T-helper 2 cell treated with Interferon-gamma antibody and Interleukin-4, amounts not matched to agents 100 ng/mL and 5 ng/mL, for 36 hours (primary cell): ENCODE measurements at regions not wholly inside any gene's neighbourhood (a gene's known extent, or its start where the extent isn't known, plus 50 kb on each side); places are given as distances from the start of the nearest gene placed in this dataset.
"Not testable (repeated sequence)": the region's sequence is repeated elsewhere in the genome, so short reads cannot be mapped to it uniquely, and the experiment has no call there.

Experiments
- intact Hi-C: fragments of 100-400 bp; cut with micrococcal nuclease; formaldehyde crosslinking; loops from one replicate; pipeline ENCODE4 v1.15.1; 2023

- intact Hi-C loops: no loop called here
Observed at GRCh38 chr4:79266136-79266535, 59.7 kb downstream of the NAA11 start.

GRCh38 chr4:79259242-79259641 lies 66.6 kb downstream of the NAA11 start:
- intact Hi-C loops: no loop called here

GRCh38 chr4:79258614-79259176 lies 67.2 kb downstream of the NAA11 start:
- intact Hi-C loops: no loop called here

GRCh38 chr4:79257953-79258613 lies 67.8 kb downstream of the NAA11 start:
- intact Hi-C loops: no loop called here

- intact Hi-C loops: no loop called here
Observed at GRCh38 chr4:79255793-79256192, 70.1 kb downstream of the NAA11 start.

- intact Hi-C loops: no loop called here
Observed at GRCh38 chr4:79253924-79254323, 71.9 kb downstream of the NAA11 start.

GRCh38 chr4:79253168-79253567 lies 72.7 kb downstream of the NAA11 start:
- intact Hi-C loops: no loop called here

GRCh38 chr4:79250887-79251286 lies 75.0 kb downstream of the NAA11 start:
- intact Hi-C loops: no loop called here

GRCh38 chr4:79249881-79250503 lies 75.9 kb downstream of the NAA11 start:
- intact Hi-C loops: no loop called here

- intact Hi-C loops: no loop called here
Observed at GRCh38 chr4:79248610-79249009, 77.3 kb downstream of the NAA11 start.

GRCh38 chr4:79247695-79248394 lies 78.0 kb downstream of the NAA11 start:
- intact Hi-C loops: no loop called here

GRCh38 chr4:79245200-79245940 lies 80.5 kb downstream of the NAA11 start:
- intact Hi-C loops: not testable (repeated sequence)

GRCh38 chr4:79241846-79242245 lies 84.0 kb downstream of the NAA11 start:
- intact Hi-C loops: no loop called here

GRCh38 chr4:79237851-79238250 lies 88.0 kb downstream of the NAA11 start:
- intact Hi-C loops: loop anchor here (10.0 kb wide), 1 partner anchor 423 kb away; no protein-coding TSS in a partner anchor

- intact Hi-C loops: loop anchor here (10.0 kb wide), 1 partner anchor 422 kb away; no protein-coding TSS in a partner anchor
Observed at GRCh38 chr4:79236785-79237184, 89.1 kb downstream of the NAA11 start.

- intact Hi-C loops: loop anchor here (10.0 kb wide), 1 partner anchor 420 kb away; no protein-coding TSS in a partner anchor
Observed at GRCh38 chr4:79235095-79235494, 90.8 kb downstream of the NAA11 start.

- intact Hi-C loops: loop anchor here (10.0 kb wide), 1 partner anchor 419 kb away; no protein-coding TSS in a partner anchor
Observed at GRCh38 chr4:79233820-79234219, 92.0 kb downstream of the NAA11 start.

GRCh38 chr4:79232540-79232939 lies 93.3 kb downstream of the NAA11 start:
- intact Hi-C loops: loop anchor here (10.0 kb wide), 1 partner anchor 418 kb away; no protein-coding TSS in a partner anchor

GRCh38 chr4:79227860-79228259 lies 98.0 kb downstream of the NAA11 start:
- intact Hi-C loops: no loop called here

GRCh38 chr4:79225360-79225759 lies 100.5 kb downstream of the NAA11 start:
- intact Hi-C loops: no loop called here

- intact Hi-C loops: no loop called here
Observed at GRCh38 chr4:79224777-79225104, 101.1 kb downstream of the NAA11 start.
